OCI-LY3 (cell line): ENCODE measurements at regions not wholly inside any gene's neighbourhood (a gene's known extent, or its start where the extent isn't known, plus 50 kb on each side); places are given as distances from the start of the nearest gene placed in this dataset.
A peak's percentile ranks its signal among the peaks of the same experiment; 100 is the strongest.

Experiments
- H2AFZ ChIP-seq: fragments of 200-600, 300-600 bp; shearing (Covaris generic); 2 replicates; pipeline ENCODE4 v1.6.0; 2014; ENCODE audit warnings: antibody characterized with exemption, low read depth, low read length
- H3K27ac ChIP-seq: fragments of 200-600, 300-600 bp; sonication (generic); 2 replicates; pipeline ENCODE4 v1.5.1; 2014; ENCODE audit warnings: mild to moderate bottlenecking, low read length, moderate library complexity, mixed read lengths
- H3K27me3 ChIP-seq: fragments of 200-600, 300-600 bp; sonication (generic); 2 replicates; pipeline ENCODE4 v1.6.1; 2014; ENCODE audit warnings: low read depth, low read length, mixed read lengths
- H3K36me3 ChIP-seq: fragments of 200-600, 300-600 bp; sonication (generic); replicated peaks from 2 replicates; pipeline ENCODE3; 2014; ENCODE audit warnings: low read depth, low read length, mixed read lengths
- H3K4me1 ChIP-seq: fragments of 300-600, 200-600 bp; sonication (generic); 2 replicates; pipeline ENCODE4 v1.6.1; 2014; ENCODE audit warnings: low read length, mixed read lengths
- H3K4me2 ChIP-seq: fragments of 200-600, 300-600 bp; sonication (generic); 2 replicates; pipeline ENCODE4 v1.6.1; 2014; ENCODE audit warnings: low read length, mixed read lengths
- H3K4me3 ChIP-seq: fragments of 300-600, 200-600 bp; sonication (generic); 2 replicates; pipeline ENCODE4 v1.5.1; 2014; ENCODE audit warnings: antibody characterized with exemption, mild to moderate bottlenecking, low read length, moderate library complexity
- H3K79me2 ChIP-seq: fragments of 300-600, 200-600 bp; shearing (Covaris generic); 2 replicates; pipeline ENCODE4 v1.6.1; 2014; ENCODE audit warnings: mild to moderate bottlenecking, low read length, mixed read lengths
- H3K9ac ChIP-seq: fragments of 300-600, 200-600 bp; shearing (Covaris generic); 2 replicates; pipeline ENCODE4 v1.6.0; 2014; ENCODE audit warnings: mild to moderate bottlenecking, low read length, moderate library complexity
- H3K9me3 ChIP-seq: fragments of 200-600, 300-600 bp; shearing (Covaris generic); 2 replicates; pipeline ENCODE4 v1.6.1; 2014; ENCODE audit warnings: low read length, mixed read lengths; ENCODE audit not compliant: insufficient read depth
- H4K20me1 ChIP-seq: fragments of 200-600, 300-600 bp; sonication (generic); 2 replicates; pipeline ENCODE4 v1.6.1; 2016; ENCODE audit warnings: low read length, mixed read lengths; ENCODE audit not compliant: insufficient read depth
- EZH2phosphoT487 ChIP-seq: fragments of 200-600 bp; shearing (Covaris generic); IDR thresholded peaks from 2 replicates; pipeline ENCODE4 v1.6.1; 2018; ENCODE audit warnings: antibody characterized with exemption, mixed run types, low read depth
- TF ChIP-seq, protein P1 (sequence below): fragments of 200-600, 300-600 bp; sonication (generic); IDR thresholded peaks from 2 replicates; pipeline ENCODE4 v1.5.1; 2014; ENCODE audit warnings: antibody characterized with exemption, low read length, low read depth

DNA sequence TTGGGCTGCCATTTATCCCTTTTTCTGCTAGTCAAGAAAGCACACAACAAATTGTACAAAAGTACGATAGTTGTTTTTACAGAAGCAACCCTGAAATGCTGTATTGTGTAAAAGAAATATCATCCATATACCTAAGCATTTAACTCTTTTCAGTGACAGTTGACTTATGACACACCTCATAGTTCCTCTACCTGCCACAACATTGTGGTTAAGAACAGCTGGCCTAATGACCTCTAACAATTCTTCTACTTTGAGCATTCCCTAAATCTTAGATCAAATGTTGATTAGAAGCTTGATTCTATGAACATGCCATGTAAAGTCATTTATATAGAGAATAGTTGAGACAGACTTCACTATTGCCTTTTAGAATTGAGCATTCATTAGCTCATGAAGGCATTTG, 165.9 kb upstream of the SETBP1 start:
- 0 out of 2 replicates have a peak overlapping the region, but pooled peaks have one; percentile 1 for H2AFZ ChIP-seq
- H3K4me3 ChIP-seq: no peak overlapping the region
- 0 out of 2 replicates have a peak, but pooled peaks cover 4% of the 10 kb centered on the region for H3K9me3 ChIP-seq
- no peaks in the 10 kb centered on the region for H3K79me2 ChIP-seq
- no peaks in the 10 kb centered on the region for H4K20me1 ChIP-seq
- peaks cover 4% of the 10 kb centered on the region for H3K36me3 ChIP-seq
- H3K4me2 ChIP-seq: no peak overlapping the region
- no peaks in the 10 kb centered on the region for H3K27me3 ChIP-seq
- TF ChIP-seq EZH2phosphoT487: no peak
- TF ChIP-seq, protein P1, sequence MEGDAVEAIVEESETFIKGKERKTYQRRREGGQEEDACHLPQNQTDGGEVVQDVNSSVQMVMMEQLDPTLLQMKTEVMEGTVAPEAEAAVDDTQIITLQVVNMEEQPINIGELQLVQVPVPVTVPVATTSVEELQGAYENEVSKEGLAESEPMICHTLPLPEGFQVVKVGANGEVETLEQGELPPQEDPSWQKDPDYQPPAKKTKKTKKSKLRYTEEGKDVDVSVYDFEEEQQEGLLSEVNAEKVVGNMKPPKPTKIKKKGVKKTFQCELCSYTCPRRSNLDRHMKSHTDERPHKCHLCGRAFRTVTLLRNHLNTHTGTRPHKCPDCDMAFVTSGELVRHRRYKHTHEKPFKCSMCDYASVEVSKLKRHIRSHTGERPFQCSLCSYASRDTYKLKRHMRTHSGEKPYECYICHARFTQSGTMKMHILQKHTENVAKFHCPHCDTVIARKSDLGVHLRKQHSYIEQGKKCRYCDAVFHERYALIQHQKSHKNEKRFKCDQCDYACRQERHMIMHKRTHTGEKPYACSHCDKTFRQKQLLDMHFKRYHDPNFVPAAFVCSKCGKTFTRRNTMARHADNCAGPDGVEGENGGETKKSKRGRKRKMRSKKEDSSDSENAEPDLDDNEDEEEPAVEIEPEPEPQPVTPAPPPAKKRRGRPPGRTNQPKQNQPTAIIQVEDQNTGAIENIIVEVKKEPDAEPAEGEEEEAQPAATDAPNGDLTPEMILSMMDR: no peak
- no peak overlapping the region for H3K27ac ChIP-seq
- H3K4me1 ChIP-seq: peaks cover 12% of the 10 kb centered on the region
- H3K9ac ChIP-seq: no peak overlapping the region

- TF ChIP-seq EZH2phosphoT487: no peak
- TF ChIP-seq, protein P1: no peak
- Histone ChIP-seq H3K9ac (no peak overlapping the region), H3K4me1 (peaks cover 12% of the 10 kb centered on the region), H3K27ac (no peak overlapping the region), H3K27me3 (no peaks in the 10 kb centered on the region), H3K4me3 (no peak overlapping the region), H2AFZ (no peak overlapping the region), H3K9me3 (no peaks in the 10 kb centered on the region), H4K20me1 (no peaks in the 10 kb centered on the region), H3K36me3 (no peaks in the 10 kb centered on the region), H3K4me2 (no peak overlapping the region), H3K79me2 (no peaks in the 10 kb centered on the region)
These were observed 164.2 kb upstream of the SETBP1 start for GRCh38 chr18:44516450-44516849.

GRCh38 chr18:44517136-44517535, 163.6 kb upstream of the SETBP1 start:
- Histone ChIP-seq H3K9me3 (no peaks in the 10 kb centered on the region), H3K4me3 (no peak overlapping the region), H3K27me3 (no peaks in the 10 kb centered on the region), H2AFZ (no peak overlapping the region), H3K79me2 (no peaks in the 10 kb centered on the region), H3K9ac (no peak overlapping the region), H3K4me1 (peaks cover 12% of the 10 kb centered on the region), H3K36me3 (no peaks in the 10 kb centered on the region), H4K20me1 (no peaks in the 10 kb centered on the region), H3K4me2 (no peak overlapping the region), H3K27ac (no peak overlapping the region)
- no peak for TF ChIP-seq EZH2phosphoT487
- TF ChIP-seq, protein P1: no peak

DNA sequence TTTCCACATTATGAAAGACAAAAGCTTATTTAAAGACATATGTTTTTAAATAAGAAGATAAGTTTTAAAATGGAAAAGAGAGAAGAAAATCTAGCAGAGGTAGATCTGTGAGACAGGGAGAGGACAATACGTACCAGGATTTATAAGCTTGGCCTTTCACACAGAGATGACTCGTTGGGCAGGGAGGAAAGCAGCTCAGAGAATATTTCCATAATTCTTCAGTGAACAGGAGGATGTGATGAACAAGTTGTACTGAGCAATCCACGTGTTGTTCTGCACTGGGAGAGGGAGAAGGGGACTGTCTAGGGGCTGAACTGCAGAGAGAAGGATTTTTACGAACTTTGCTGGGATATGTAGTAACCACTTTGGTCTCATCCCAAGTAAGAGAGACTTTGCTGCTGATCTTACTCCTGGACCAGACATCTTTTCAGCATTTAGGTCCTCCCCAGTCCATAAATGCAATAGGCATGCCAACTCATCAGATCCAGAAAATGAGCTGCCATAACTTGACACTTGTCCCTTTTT, 162.5 kb upstream of the SETBP1 start:
- H3K4me1 ChIP-seq: peaks cover 12% of the 10 kb centered on the region
- no peaks in the 10 kb centered on the region for H3K27me3 ChIP-seq
- H3K36me3 ChIP-seq: no peaks in the 10 kb centered on the region
- H3K9me3 ChIP-seq: no peaks in the 10 kb centered on the region
- no peak overlapping the region for H3K4me3 ChIP-seq
- no peaks in the 10 kb centered on the region for H4K20me1 ChIP-seq
- no peak overlapping the region for H2AFZ ChIP-seq
- H3K27ac ChIP-seq: no peak overlapping the region
- no peaks in the 10 kb centered on the region for H3K79me2 ChIP-seq
- no peak overlapping the region for H3K4me2 ChIP-seq
- TF ChIP-seq EZH2phosphoT487: no peak
- TF ChIP-seq, protein P1: no peak
- no peak overlapping the region for H3K9ac ChIP-seq
